ENCODE measurements at regions not wholly inside any gene's neighbourhood (a gene's known extent, or its start where the extent isn't known, plus 50 kb on each side); places are given as distances from the start of the nearest gene placed in this dataset.

DNA sequence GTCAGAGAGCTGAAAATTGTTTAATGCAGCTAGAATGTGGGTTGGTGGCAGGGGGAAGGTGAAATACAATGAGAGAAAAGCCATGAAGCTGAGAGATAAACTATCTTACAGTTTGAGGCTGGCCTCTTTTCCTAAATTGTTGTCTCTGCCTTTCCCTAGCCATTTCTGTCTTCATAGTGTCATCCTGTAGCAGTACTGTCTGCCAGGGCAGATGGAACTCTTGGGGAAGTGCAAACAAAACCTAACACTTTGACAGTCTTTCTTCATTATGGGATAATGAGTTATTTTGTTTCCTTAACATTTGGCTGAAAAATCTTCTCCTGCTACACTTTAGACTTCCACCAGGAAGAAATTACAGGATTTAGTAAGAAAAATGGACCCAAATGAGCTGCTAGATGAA is 197.8 kb upstream of the ARX start:
- Histone ChIP-seq H3K36me3 (ENCODE audit: control insufficient read depth, insufficient read depth, low read length) (no peaks in the 10 kb centered on the region), H3K9me3 (ENCODE audit: control insufficient read depth, insufficient read depth, low read length) (no peaks in the 10 kb centered on the region), H3K27me3 (ENCODE audit: control insufficient read depth, insufficient read depth, low read length) (no peaks in the 10 kb centered on the region), H3K9ac (ENCODE audit: low read depth, low read length) (no peak overlapping the region), H3K4me3 (ENCODE audit: low read depth, low read length) (no peak overlapping the region), H3K4me1 (ENCODE audit: control insufficient read depth, insufficient read depth, low read length) (no peaks in the 10 kb centered on the region)

DNA sequence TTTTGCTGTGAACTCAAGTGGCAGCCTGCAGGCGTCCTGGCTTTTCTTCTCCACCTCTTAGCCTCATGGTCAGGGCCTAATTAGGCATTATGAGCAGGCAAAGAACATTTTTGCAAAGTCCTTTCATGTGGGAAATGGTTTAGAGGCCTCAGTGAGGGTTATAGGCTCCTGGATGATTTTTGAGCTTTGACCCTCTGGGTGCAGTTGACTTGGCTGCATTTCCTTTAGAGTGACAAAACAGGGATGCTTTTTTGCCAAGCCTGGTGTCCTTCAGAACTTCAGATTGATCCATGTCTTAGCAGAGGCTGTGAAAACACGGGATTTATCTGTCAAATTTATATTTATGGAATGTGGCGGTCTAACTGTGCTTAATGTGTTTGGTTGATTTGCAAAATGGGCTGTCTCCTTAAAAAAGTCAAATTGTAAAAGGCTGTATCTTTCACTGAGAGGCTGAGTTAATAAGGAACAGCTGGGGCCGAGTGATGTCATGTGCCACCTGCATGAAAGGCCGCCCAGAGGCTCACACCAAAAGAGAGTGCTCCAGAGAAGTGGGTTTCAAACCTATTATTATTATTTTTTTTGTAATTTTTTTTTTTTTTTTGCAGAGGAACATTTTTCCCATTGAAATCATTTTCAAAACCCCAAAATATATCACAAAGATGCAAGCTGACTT is 192.2 kb upstream of the ARX start:
- Histone ChIP-seq H3K9me3 (ENCODE audit: control insufficient read depth, insufficient read depth, low read length) (no peaks in the 10 kb centered on the region), H3K4me1 (ENCODE audit: control insufficient read depth, insufficient read depth, low read length) (no peaks in the 10 kb centered on the region), H3K36me3 (ENCODE audit: control insufficient read depth, insufficient read depth, low read length) (no peaks in the 10 kb centered on the region), H3K4me3 (ENCODE audit: low read depth, low read length) (no peak overlapping the region), H3K9ac (ENCODE audit: low read depth, low read length) (no peak overlapping the region), H3K27me3 (ENCODE audit: control insufficient read depth, insufficient read depth, low read length) (no peaks in the 10 kb centered on the region)

DNA sequence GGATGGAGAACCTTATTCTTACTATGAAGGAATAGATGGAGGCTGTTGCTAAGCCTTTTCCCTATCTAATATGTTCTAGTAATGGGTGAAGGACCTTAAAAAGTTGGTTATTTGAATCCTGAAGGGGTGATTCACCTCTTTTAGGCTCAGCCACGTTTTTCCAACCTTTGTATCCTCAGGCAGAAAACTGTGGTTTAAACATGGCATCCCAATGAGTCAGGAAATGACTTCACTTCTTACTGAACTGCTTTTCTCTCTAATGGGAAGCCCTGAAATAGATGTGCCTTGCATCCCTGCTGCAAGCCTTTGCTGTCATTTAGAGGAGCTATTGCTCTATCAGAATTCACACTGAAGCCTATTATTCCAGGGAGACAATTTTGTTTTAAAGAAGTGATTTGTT is 191.0 kb upstream of the ARX start:
- no peaks in the 10 kb centered on the region for H3K27me3 ChIP-seq (ENCODE audit: control insufficient read depth, insufficient read depth, low read length)
- H3K4me1 ChIP-seq (ENCODE audit: control insufficient read depth, insufficient read depth, low read length): no peaks in the 10 kb centered on the region
- H3K36me3 ChIP-seq (ENCODE audit: control insufficient read depth, insufficient read depth, low read length): no peaks in the 10 kb centered on the region
- H3K4me3 ChIP-seq (ENCODE audit: low read depth, low read length): no peak overlapping the region
- no peak overlapping the region for H3K9ac ChIP-seq (ENCODE audit: low read depth, low read length)
- H3K9me3 ChIP-seq (ENCODE audit: control insufficient read depth, insufficient read depth, low read length): no peaks in the 10 kb centered on the region

DNA sequence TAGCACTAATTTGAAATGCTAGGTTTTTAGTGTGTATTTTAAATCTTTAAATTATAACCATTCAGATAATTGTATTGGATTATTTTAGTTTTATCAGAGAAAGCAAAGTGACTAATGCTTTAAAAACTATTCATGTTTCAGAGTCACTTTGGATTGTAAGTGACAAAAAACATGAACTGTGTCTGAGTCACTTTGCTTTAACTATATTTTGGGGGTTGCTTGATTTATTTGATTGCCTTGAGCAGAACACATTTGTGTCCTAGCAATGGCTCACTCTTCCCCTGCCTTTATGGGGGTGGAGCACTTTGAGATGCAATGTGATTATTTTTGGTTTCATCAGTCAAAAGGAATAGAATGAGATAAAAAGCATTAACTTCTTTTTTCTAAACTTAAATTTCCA is 188.4 kb upstream of the ARX start:
- Histone ChIP-seq H3K36me3 (ENCODE audit: control insufficient read depth, insufficient read depth, low read length) (no peaks in the 10 kb centered on the region), H3K4me3 (ENCODE audit: low read depth, low read length) (no peak overlapping the region), H3K9ac (ENCODE audit: low read depth, low read length) (no peak overlapping the region), H3K27me3 (ENCODE audit: control insufficient read depth, insufficient read depth, low read length) (no peaks in the 10 kb centered on the region), H3K9me3 (ENCODE audit: control insufficient read depth, insufficient read depth, low read length) (no peaks in the 10 kb centered on the region), H3K4me1 (ENCODE audit: control insufficient read depth, insufficient read depth, low read length) (no peaks in the 10 kb centered on the region)

DNA sequence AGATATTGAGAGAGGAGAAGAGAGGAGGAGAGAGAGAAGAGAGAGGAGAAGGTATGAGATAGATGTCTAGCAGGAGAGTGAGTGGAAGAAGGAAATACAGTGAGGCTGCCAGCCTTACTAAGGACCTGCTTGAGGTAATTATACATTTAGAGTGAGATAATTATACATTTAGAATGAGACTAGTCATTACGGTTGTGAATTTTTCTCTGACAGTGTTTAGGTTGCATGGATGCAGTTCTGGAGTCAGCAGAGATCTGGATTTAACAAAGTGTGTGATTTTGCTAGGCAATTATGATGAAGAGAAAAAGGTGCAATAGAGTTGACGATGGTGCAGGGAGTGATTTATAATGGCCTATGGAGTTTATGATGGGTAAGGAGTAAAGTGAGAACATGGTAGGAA is 187.1 kb upstream of the ARX start:
- Histone ChIP-seq H3K9ac (ENCODE audit: low read depth, low read length) (no peak overlapping the region), H3K4me1 (ENCODE audit: control insufficient read depth, insufficient read depth, low read length) (no peaks in the 10 kb centered on the region), H3K4me3 (ENCODE audit: low read depth, low read length) (no peak overlapping the region), H3K27me3 (ENCODE audit: control insufficient read depth, insufficient read depth, low read length) (no peaks in the 10 kb centered on the region), H3K9me3 (ENCODE audit: control insufficient read depth, insufficient read depth, low read length) (no peaks in the 10 kb centered on the region), H3K36me3 (ENCODE audit: control insufficient read depth, insufficient read depth, low read length) (no peaks in the 10 kb centered on the region)

DNA sequence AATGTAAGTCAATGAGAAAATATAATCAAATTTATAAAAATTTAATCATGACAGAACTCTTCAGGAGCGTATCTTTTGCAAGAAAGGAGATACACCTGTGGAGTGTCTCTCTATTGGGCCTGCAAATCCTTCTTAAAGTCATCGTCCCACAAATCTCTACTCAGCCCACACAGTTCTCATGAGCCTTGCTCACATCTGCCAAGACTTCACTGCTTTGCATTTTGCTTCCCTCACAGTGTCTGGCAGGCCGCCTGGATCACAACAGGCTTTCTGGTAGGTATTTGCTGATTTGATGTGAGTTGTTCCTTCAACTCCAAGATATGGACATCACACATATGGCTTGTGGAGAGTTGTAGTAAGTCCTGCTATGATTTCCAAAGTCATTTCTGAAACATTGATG is 183.1 kb upstream of the ARX start:
- no peaks in the 10 kb centered on the region for H3K4me1 ChIP-seq (ENCODE audit: control insufficient read depth, insufficient read depth, low read length)
- H3K9ac ChIP-seq (ENCODE audit: low read depth, low read length): no peak overlapping the region
- no peak overlapping the region for H3K4me3 ChIP-seq (ENCODE audit: low read depth, low read length)
- no peaks in the 10 kb centered on the region for H3K9me3 ChIP-seq (ENCODE audit: control insufficient read depth, insufficient read depth, low read length)
- no peaks in the 10 kb centered on the region for H3K36me3 ChIP-seq (ENCODE audit: control insufficient read depth, insufficient read depth, low read length)
- no peaks in the 10 kb centered on the region for H3K27me3 ChIP-seq (ENCODE audit: control insufficient read depth, insufficient read depth, low read length)

DNA sequence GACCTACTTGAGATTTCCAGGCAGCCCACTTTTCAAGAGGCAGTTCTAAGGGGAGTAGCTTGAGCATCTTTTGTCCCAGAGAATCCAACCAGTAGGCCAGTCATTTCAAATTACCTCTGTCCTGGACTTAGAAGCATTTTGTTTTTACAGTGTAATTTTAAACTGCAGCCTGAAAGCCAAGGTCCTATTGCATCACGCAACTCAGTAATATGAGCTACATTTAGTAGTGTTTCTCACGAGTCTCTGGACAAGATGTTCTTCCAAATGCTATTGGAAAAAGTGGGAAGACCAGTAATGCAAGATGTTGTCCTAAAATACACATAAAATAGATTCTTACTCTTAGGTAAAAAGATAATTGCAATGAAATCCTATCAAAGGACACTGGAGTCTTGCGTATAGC is 182.5 kb upstream of the ARX start:
- no peaks in the 10 kb centered on the region for H3K27me3 ChIP-seq (ENCODE audit: control insufficient read depth, insufficient read depth, low read length)
- no peaks in the 10 kb centered on the region for H3K9me3 ChIP-seq (ENCODE audit: control insufficient read depth, insufficient read depth, low read length)
- no peaks in the 10 kb centered on the region for H3K4me1 ChIP-seq (ENCODE audit: control insufficient read depth, insufficient read depth, low read length)
- H3K9ac ChIP-seq (ENCODE audit: low read depth, low read length): no peak overlapping the region
- H3K36me3 ChIP-seq (ENCODE audit: control insufficient read depth, insufficient read depth, low read length): no peaks in the 10 kb centered on the region
- no peak overlapping the region for H3K4me3 ChIP-seq (ENCODE audit: low read depth, low read length)

DNA sequence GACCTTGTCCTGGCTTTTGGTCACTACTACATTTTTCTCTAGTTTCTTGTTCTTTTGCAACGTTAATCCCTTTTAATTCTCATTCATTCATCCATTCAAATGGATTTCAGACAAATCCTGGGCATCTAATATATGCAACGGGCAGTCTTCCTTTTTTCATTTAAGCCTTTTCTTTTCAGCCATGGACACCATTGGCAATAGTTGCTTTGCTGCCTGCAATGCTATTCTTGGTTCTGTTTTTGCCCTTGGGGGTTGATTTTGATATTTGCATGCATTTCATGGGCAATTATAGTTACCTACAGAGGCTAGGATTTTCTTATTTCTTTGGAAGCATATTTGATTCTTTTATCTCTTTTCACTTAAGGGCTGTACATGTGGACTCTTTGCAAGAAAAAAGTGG is 180.5 kb upstream of the ARX start:
- Histone ChIP-seq H3K4me1 (ENCODE audit: control insufficient read depth, insufficient read depth, low read length) (no peaks in the 10 kb centered on the region), H3K27me3 (ENCODE audit: control insufficient read depth, insufficient read depth, low read length) (no peaks in the 10 kb centered on the region), H3K9me3 (ENCODE audit: control insufficient read depth, insufficient read depth, low read length) (no peaks in the 10 kb centered on the region), H3K4me3 (ENCODE audit: low read depth, low read length) (no peak overlapping the region), H3K36me3 (ENCODE audit: control insufficient read depth, insufficient read depth, low read length) (no peaks in the 10 kb centered on the region), H3K9ac (ENCODE audit: low read depth, low read length) (no peak overlapping the region)

DNA sequence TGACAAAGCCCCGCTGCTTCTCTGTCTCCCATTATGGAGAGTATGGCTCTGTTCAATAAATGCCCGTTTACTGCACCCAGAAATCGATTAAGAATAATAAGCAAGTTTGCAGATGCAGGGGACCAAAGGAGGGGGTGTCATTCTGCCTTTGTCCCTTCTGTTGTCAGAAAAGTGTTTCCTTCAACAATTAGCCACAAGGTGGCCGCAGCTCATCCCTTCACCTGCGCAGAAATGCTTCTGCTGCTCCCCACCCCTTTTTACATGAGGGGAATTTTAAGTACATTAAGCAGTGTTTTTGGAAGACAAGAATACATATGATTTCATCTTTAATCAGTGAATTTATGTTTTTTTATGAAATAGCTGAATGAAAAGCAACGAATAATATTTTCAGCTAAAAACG is 175.6 kb upstream of the ARX start:
- no peak overlapping the region for H3K9ac ChIP-seq (ENCODE audit: low read depth, low read length)
- no peaks in the 10 kb centered on the region for H3K4me1 ChIP-seq (ENCODE audit: control insufficient read depth, insufficient read depth, low read length)
- no peaks in the 10 kb centered on the region for H3K27me3 ChIP-seq (ENCODE audit: control insufficient read depth, insufficient read depth, low read length)
- H3K36me3 ChIP-seq (ENCODE audit: control insufficient read depth, insufficient read depth, low read length): no peaks in the 10 kb centered on the region
- H3K4me3 ChIP-seq (ENCODE audit: low read depth, low read length): no peak overlapping the region
- H3K9me3 ChIP-seq (ENCODE audit: control insufficient read depth, insufficient read depth, low read length): no peaks in the 10 kb centered on the region

DNA sequence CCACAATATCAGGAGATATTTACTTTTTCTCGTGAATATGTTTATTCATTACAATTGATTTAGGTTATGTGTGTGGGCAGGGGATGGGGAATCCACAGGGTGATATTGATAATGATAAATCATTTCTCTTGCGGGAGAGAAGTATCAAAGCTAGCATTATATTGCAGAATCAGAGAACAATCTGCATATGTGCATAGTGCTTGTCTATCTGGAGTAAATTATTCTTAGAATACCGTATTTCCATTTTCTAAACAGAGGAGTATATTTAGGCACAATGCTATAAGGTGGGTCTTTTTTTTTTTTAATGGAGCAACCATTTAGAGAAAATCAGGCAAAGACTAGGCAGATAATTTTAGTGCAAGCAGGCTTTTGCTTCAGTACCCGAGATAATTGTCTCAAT is 166.0 kb upstream of the ARX start:
- Histone ChIP-seq H3K27me3 (ENCODE audit: control insufficient read depth, insufficient read depth, low read length) (no peaks in the 10 kb centered on the region), H3K36me3 (ENCODE audit: control insufficient read depth, insufficient read depth, low read length) (no peaks in the 10 kb centered on the region), H3K9ac (ENCODE audit: low read depth, low read length) (no peak overlapping the region), H3K4me3 (ENCODE audit: low read depth, low read length) (no peak overlapping the region), H3K9me3 (ENCODE audit: control insufficient read depth, insufficient read depth, low read length) (no peaks in the 10 kb centered on the region), H3K4me1 (ENCODE audit: control insufficient read depth, insufficient read depth, low read length) (peaks cover 11% of the 10 kb centered on the region)

DNA sequence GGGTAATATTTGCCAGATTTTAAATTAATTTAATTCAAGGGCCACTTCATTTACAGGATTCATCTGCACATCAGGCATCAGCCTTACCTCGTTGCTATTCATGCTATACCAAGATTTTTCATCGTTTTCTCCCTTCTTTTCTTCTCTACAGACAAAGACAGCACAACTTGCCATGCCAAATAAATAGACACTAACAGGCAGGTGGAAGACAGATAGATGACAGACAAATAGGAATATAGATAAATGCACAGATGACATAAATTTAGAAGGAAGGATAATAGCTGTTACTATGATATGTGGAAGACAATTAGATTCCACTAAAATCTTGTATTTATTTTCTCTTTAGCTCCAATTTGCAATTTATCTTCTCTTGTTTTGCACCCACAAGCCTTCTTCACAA is 164.5 kb upstream of the ARX start:
- peaks cover 21% of the 10 kb centered on the region for H3K4me1 ChIP-seq (ENCODE audit: control insufficient read depth, insufficient read depth, low read length)
- no peaks in the 10 kb centered on the region for H3K27me3 ChIP-seq (ENCODE audit: control insufficient read depth, insufficient read depth, low read length)
- no peak overlapping the region for H3K4me3 ChIP-seq (ENCODE audit: low read depth, low read length)
- no peaks in the 10 kb centered on the region for H3K9me3 ChIP-seq (ENCODE audit: control insufficient read depth, insufficient read depth, low read length)
- H3K36me3 ChIP-seq (ENCODE audit: control insufficient read depth, insufficient read depth, low read length): no peaks in the 10 kb centered on the region
- no peak overlapping the region for H3K9ac ChIP-seq (ENCODE audit: low read depth, low read length)

DNA sequence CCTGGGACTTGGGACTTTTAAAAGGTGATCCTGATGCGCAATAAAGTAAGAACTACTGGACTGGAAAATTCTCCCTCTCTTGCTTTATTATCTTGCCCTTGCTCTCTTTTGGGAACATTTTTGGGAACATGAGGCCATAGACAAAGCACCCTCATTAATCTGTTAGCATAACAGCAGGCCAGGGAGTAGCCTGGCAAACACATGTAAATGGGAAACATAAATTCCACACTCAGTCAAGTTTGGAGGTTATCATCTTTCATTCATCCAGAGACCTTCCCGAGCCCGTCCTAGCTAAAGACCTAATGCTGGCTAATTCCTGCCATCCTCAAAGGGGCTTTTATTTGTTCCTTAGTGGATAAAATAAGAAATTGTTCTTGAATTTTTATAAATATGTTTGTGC is 162.8 kb upstream of the ARX start:
- Histone ChIP-seq H3K4me1 (ENCODE audit: control insufficient read depth, insufficient read depth, low read length) (peaks cover 28% of the 10 kb centered on the region), H3K27me3 (ENCODE audit: control insufficient read depth, insufficient read depth, low read length) (no peaks in the 10 kb centered on the region), H3K9ac (ENCODE audit: low read depth, low read length) (no peak overlapping the region), H3K36me3 (ENCODE audit: control insufficient read depth, insufficient read depth, low read length) (no peaks in the 10 kb centered on the region), H3K9me3 (ENCODE audit: control insufficient read depth, insufficient read depth, low read length) (no peaks in the 10 kb centered on the region), H3K4me3 (ENCODE audit: low read depth, low read length) (no peak overlapping the region)

Measured in iPS-15b (cell line).